ENCODE measurements at regions not wholly inside any gene's neighbourhood (a gene's known extent, or its start where the extent isn't known, plus 50 kb on each side); places are given as distances from the start of the nearest gene placed in this dataset.

GRCh38 chr21:43320526-43320925 lies 106.4 kb downstream of the SIK1 start:
- ChIA-PET CTCF (no interaction called here), POLR2A (no interaction called here)
- DNase-seq (no peak), ATAC-seq (ENCODE audit: low read depth) (no peak)
- Histone ChIP-seq H3K9me3 (ENCODE audit: control extremely low read depth in 1 of 3, control insufficient read depth in 2 of 3, insufficient read depth in 1 of 3, low read length in 2 of 3) (peaks cover 0 to 15% (median 8%) of the 10 kb centered on the region in 3 donors), H4K20me1 (ENCODE audit: control insufficient read depth, insufficient read depth, low read length, poor library complexity, severe bottlenecking) (no peaks in the 10 kb centered on the region), H3K79me2 (ENCODE audit: control insufficient read depth, insufficient read depth, low read length) (no peaks in the 10 kb centered on the region), H3K27ac (ENCODE audit: low read length in 2 of 2) (no peak overlapping the region), H3K27me3 (replicated peaks in 1 of 4; ENCODE audit: control extremely low read depth in 1 of 4, control insufficient read depth in 3 of 4, insufficient read depth in 4 of 4, low read length in 3 of 4) (peaks cover 0 to 12% (median 0%) of the 10 kb centered on the region in 4 experiments), H3K4me3 (ENCODE audit: control extremely low read depth in 1 of 5, extremely low read depth in 1 of 5, insufficient read depth in 1 of 5, low read depth in 2 of 5, low read length in 4 of 5) (no peak overlapping the region), H3K4me1 (ENCODE audit: control insufficient read depth in 2 of 2, insufficient read depth in 2 of 2, low read length in 2 of 2) (peaks cover 18 to 33% of the 10 kb centered on the region in 2 donors), H2AFZ (ENCODE audit: insufficient read depth, low read depth, low read length, poor library complexity, severe bottlenecking) (no peak overlapping the region), H3K4me2 (replicated peaks; ENCODE audit: low read depth, low read length, poor library complexity, severe bottlenecking) (no peak overlapping the region), H3K36me3 (replicated peaks in 1 of 2; ENCODE audit: control extremely low read depth in 1 of 2, control insufficient read depth in 1 of 2, extremely low read depth in 1 of 2, insufficient read depth in 2 of 2, low read length in 1 of 2) (no peaks in the 10 kb centered on the region), H3K9ac (ENCODE audit: low read length) (no peak overlapping the region)
- Mint-ChIP-seq H3K27me3 (peaks cover 6% of the 10 kb centered on the region), H3K27ac (no peak overlapping the region), H3K4me3 (no peak overlapping the region), H3K9me3 (ENCODE audit: insufficient read depth) (peaks cover 2% of the 10 kb centered on the region), H3K4me1 (peaks cover 20% of the 10 kb centered on the region)
- WGBS (ENCODE audit: insufficient coverage) = 93% methylated on average over 5 of the region's 5 CpGs
- TF ChIP-seq CTCF (IDR thresholded peaks at IDR 0.05) (no peak), EZH2 (IDR thresholded peaks at IDR 0.05; ENCODE audit: borderline replicate concordance, insufficient read depth, low read depth, low read length, poor library complexity, severe bottlenecking) (no peak)
- intact Hi-C loops (cut with micrococcal nuclease) = no loop called here

GRCh38 chr21:43318841-43319781 lies 107.8 kb downstream of the SIK1 start:
- H3K27ac ChIP-seq (ENCODE audit: low read length in 2 of 2) = no peak overlapping the region
- 62% methylated on average over 27 of the region's 32 CpGs for WGBS (ENCODE audit: insufficient coverage)

More at GRCh38 chr21:43318841-43319781, 107.8 kb downstream of the SIK1 start:
- H3K4me1 ChIP-seq (ENCODE audit: control insufficient read depth in 2 of 2, insufficient read depth in 2 of 2, low read length in 2 of 2) = peaks cover 15 to 37% of the 10 kb centered on the region in 2 donors
- ATAC-seq (ENCODE audit: low read depth) (peak; percentile 51), DNase-seq (peak; percentile 51)
- no peak overlapping the region for H2AFZ ChIP-seq (ENCODE audit: insufficient read depth, low read depth, low read length, poor library complexity, severe bottlenecking)
- ChIA-PET CTCF (interaction anchor here (1.0 kb wide), 1 partner anchor 36 kb away, joined by 3 read pairs; no protein-coding TSS in a partner anchor), POLR2A (no interaction called here)
- peaks cover 25% of the 10 kb centered on the region for H3K4me1 Mint-ChIP-seq
- H3K79me2 ChIP-seq (ENCODE audit: control insufficient read depth, insufficient read depth, low read length) = no peaks in the 10 kb centered on the region
- peak overlapping the region; percentile 46 for H3K27ac Mint-ChIP-seq
- H3K27me3 ChIP-seq (replicated peaks in 1 of 4; ENCODE audit: control extremely low read depth in 1 of 4, control insufficient read depth in 3 of 4, insufficient read depth in 4 of 4, low read length in 3 of 4) = peaks cover 0 to 15% (median 0%) of the 10 kb centered on the region in 4 experiments
- H3K27me3 Mint-ChIP-seq = peaks cover 11% of the 10 kb centered on the region
- H3K9me3 ChIP-seq (ENCODE audit: control extremely low read depth in 1 of 3, control insufficient read depth in 2 of 3, insufficient read depth in 1 of 3, low read length in 2 of 3) = peaks cover 0 to 15% (median 8%) of the 10 kb centered on the region in 3 donors
- no peaks in the 10 kb centered on the region for H4K20me1 ChIP-seq (ENCODE audit: control insufficient read depth, insufficient read depth, low read length, poor library complexity, severe bottlenecking)
- H3K36me3 ChIP-seq (replicated peaks in 1 of 2; ENCODE audit: control extremely low read depth in 1 of 2, control insufficient read depth in 1 of 2, extremely low read depth in 1 of 2, insufficient read depth in 2 of 2, low read length in 1 of 2) = no peaks in the 10 kb centered on the region
- intact Hi-C loops (cut with micrococcal nuclease) = no loop called here
- H3K4me3 ChIP-seq (ENCODE audit: control extremely low read depth in 1 of 5, extremely low read depth in 1 of 5, insufficient read depth in 1 of 5, low read depth in 2 of 5, low read length in 4 of 5) = no peak overlapping the region
- peak overlapping the region; percentile 12 for H3K4me2 ChIP-seq (replicated peaks; ENCODE audit: low read depth, low read length, poor library complexity, severe bottlenecking)
- peaks cover 2% of the 10 kb centered on the region for H3K9me3 Mint-ChIP-seq (ENCODE audit: insufficient read depth)
- peak overlapping the region; percentile 21 for H3K4me3 Mint-ChIP-seq
- H3K9ac ChIP-seq (ENCODE audit: low read length) = no peak overlapping the region
- TF ChIP-seq EZH2 (IDR thresholded peaks at IDR 0.05; ENCODE audit: borderline replicate concordance, insufficient read depth, low read depth, low read length, poor library complexity, severe bottlenecking) = no peak

Data from B cell (primary cell).